LNCaP clone FGC (cell line): ENCODE measurements at regions not wholly inside any gene's neighbourhood (a gene's known extent, or its start where the extent isn't known, plus 50 kb on each side); places are given as distances from the start of the nearest gene placed in this dataset.

Experiments
- DNase-seq: peaks from one replicate; pipeline ENCODE4 v3.0.0-alpha.2; 2011; ENCODE audit warnings: low read depth
- H3K4me3 ChIP-seq: 2 replicates; pipeline ENCODE4 v1.5.1; 2011; ENCODE audit warnings: mild to moderate bottlenecking, low read depth, low read length, control low read depth
- TF ChIP-seq, protein P1 (sequence below): IDR thresholded peaks from 2 replicates; pipeline ENCODE4 v1.5.1; 2012; ENCODE audit warnings: mild to moderate bottlenecking; ENCODE audit not compliant: control insufficient read depth, insufficient read depth; ENCODE audit errors: extremely low read depth

- DNase-seq = no peak
- TF ChIP-seq, protein P1, sequence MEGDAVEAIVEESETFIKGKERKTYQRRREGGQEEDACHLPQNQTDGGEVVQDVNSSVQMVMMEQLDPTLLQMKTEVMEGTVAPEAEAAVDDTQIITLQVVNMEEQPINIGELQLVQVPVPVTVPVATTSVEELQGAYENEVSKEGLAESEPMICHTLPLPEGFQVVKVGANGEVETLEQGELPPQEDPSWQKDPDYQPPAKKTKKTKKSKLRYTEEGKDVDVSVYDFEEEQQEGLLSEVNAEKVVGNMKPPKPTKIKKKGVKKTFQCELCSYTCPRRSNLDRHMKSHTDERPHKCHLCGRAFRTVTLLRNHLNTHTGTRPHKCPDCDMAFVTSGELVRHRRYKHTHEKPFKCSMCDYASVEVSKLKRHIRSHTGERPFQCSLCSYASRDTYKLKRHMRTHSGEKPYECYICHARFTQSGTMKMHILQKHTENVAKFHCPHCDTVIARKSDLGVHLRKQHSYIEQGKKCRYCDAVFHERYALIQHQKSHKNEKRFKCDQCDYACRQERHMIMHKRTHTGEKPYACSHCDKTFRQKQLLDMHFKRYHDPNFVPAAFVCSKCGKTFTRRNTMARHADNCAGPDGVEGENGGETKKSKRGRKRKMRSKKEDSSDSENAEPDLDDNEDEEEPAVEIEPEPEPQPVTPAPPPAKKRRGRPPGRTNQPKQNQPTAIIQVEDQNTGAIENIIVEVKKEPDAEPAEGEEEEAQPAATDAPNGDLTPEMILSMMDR = no peak
- no peak overlapping the region for H3K4me3 ChIP-seq
These were observed 109.7 kb downstream of the TSEN15 start for GRCh38 chr1:184161071-184161698.

- no peak overlapping the region for H3K4me3 ChIP-seq
- TF ChIP-seq, protein P1 = no peak
- DNase-seq = no peak
These were observed 110.8 kb downstream of the TSEN15 start for GRCh38 chr1:184162281-184162680.

DNA sequence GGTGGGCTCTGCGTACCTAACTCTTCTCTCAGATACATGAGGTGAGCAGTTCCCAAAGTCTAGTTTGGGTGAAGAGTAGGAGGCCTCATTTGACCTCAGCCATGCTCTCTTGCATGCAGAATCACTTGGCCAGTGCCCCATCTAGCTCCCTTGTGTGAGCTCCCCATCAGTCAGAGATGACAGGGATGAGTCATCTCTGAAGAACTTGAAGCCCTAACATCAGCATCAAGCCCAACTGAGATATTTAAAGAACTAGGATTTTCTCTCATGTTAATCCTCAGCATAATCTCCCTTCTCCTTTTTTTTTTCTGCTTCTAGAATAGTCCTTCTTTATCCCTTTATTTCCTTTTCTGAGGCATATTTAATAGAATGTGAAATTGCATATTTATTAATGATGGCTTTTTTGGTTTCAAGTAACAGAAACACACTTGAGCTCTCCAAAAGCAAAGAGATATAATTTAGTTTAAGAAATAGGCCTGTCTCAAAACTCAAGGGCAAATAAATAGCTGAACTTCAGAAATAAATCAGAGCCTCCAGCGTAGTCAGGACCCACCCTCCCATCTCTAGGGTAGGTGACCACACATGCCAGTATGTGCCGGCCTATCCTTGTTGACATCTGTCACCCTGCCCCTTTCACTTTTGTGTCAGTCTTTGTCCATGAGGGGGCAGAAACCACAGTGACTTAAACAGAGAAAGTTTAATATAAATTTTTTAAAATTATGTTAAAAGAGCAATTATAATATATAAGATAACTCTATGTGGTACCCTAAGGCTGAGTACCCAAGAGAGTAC is 112.3 kb downstream of the TSEN15 start:
- no peak for DNase-seq
- H3K4me3 ChIP-seq = no peak overlapping the region
- TF ChIP-seq, protein P1 = no peak

- no peak for DNase-seq
- TF ChIP-seq, protein P1 = no peak
- H3K4me3 ChIP-seq = no peak overlapping the region
These were observed 113.0 kb downstream of the TSEN15 start for GRCh38 chr1:184164536-184164935.

DNA sequence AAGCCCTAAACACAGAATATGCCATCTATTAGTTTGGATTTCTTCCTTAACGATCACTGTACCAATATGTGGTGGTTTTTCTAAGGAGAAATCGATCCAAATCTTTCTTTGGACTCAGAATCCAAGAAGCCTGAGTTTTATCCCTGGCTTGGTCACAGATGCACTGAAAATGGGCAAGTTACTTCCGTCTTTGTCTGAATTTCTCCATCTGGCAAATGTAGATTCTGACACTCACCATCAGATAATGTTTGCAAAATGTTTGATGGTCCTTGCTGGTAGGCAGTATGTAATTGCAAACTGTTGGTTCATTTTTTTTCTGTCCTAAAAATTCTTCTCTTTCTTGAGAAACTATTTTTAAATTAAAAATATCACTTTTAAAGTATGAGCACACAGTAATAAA is 115.0 kb downstream of the TSEN15 start:
- DNase-seq = no peak
- TF ChIP-seq, protein P1 = no peak
- H3K4me3 ChIP-seq = no peak overlapping the region

DNA sequence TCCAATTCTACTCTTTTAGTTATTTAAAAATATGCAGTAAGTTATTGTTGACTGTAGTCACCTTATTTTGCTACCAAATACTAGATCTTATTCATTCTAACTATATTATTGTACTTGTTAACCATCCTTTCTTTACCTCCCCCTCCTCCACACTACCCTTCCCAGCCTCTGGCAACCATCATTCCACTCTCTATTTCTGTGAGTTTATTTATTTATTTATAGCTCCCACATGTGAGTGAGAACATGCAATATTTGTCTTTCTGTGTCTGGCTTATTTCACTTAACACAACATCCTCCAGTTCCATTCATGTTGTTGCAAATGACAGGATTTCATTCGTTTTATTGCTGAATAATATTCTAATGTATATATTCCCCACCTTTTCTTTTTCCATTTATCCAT is 115.8 kb downstream of the TSEN15 start:
- H3K4me3 ChIP-seq = no peak overlapping the region
- TF ChIP-seq, protein P1 = no peak
- no peak for DNase-seq
